CD4-positive, alpha-beta T cell treated with Interleukin-17A for 4 hours (primary cell): ENCODE measurements at regions not wholly inside any gene's neighbourhood (a gene's known extent, or its start where the extent isn't known, plus 50 kb on each side); places are given as distances from the start of the nearest gene placed in this dataset.

Experiments used
- DNase-seq: peaks from one replicate; pipeline ENCODE4 v3.0.0-alpha.2; 2020; ENCODE audit warnings: mixed read lengths

DNA sequence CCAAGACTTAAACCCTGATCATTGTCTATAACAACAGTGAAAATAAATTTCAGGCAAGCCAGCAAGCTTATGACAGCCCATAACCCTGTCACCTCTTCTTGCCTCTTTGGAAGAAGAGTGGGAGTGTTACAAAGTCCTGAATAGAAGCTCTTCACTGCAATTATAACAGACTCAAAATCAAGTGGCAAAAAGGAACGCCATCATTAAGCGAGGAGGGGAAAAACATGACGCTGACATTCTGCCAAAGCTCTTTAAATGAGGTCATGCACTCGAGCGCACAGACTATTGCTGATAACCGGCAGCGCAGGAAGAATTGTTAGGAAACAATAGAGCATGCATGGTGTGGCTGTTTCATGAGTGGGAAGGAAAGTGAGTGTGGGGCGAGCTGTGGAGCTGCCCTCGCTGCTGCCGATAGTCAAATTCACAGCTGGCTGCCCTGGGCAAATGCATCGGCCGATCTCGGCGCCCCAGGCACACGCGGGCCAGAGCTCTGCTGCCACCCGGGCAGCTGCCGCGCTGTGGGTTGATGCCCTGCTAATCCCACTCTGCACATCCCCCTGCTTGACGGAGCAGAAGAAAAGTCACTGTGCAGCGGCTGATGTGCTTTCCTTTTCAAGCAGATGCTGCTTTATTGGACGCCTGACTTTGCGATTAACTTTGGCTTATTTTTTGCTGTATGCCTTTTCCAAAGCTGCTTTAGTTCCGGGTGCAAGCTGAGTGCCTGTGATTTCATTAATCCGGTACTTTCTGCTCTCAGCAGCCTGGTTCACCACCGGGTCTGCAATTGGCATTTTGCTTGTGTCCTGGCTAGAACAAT, 102.4 kb upstream of the ST6GALNAC5 start:
- no peak for DNase-seq

DNA sequence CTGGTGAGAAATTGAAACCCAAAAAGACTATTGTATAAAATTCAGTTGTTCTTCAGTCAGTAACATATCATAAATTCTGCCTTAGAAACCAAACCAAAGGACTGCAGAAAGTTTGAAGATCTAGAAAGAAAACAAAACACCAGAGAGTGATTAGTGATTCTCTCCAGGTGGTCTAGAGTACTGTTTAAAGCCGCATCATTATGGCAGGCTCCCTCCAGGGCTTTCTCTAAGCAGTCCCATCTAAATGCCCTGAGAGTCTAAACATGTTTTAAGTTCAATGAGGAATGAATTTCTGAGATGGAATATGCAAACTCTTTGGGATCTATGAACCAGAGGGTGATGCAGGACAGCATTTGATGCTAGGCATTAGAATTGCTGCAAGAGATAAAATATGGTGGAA, 100.9 kb upstream of the ST6GALNAC5 start:
- DNase-seq = no peak

DNA sequence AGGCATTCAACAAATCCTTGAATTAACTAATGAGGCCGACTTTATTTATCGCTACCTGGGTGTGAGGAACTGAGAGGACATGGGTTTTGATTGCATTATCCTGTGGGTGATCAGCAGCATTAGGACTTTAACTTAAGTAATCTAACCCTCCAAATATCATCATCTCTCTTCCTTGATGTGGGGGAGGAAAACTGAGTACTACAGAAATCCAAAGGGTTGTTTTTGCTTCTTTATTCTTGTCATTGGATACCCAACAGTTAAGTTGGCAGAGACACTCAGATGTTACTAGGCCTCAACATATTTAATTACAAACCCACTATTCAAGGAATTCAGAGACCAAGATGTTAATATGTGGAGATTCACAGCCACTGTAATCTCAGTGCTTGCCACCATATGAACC, 97.4 kb upstream of the ST6GALNAC5 start:
- no peak for DNase-seq

DNA sequence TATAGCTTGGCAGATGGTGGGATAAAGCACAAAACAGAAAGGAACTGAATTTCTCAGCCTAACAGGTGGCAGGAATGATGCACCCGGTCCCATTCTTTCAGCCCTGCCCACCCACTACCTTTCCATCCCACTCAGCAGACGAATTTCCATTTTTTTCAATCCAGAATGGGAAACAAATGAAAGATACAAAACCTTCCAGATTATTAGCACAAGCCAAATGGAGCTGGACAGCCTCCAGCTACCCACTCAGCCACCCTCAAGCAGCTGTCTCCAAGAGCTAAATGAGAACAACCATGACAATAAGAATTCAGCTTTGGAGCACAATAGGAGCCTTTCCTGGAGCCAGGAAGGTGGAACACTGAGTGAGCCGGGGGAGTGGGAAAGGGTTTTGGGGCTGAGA, 96.3 kb upstream of the ST6GALNAC5 start:
- no peak for DNase-seq

DNA sequence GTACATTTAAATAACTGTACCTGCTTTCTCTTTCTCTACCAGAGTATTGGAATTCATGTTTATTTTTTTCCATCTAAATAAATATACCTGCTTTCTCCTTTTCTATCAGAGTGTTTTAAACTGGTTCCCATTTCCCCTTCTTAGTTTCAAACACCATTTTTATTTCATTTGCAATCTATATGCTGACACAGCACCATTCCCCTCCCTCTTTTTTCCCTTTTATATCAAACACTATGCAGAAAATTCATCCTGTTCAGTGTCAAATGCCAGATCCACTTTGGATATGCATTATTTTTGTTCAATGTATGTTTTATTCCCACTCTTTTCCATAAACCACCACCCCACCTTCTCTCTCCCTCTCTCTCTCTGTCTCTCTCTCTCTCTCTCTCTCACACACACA, 85.8 kb upstream of the ST6GALNAC5 start:
- no peak for DNase-seq

DNA sequence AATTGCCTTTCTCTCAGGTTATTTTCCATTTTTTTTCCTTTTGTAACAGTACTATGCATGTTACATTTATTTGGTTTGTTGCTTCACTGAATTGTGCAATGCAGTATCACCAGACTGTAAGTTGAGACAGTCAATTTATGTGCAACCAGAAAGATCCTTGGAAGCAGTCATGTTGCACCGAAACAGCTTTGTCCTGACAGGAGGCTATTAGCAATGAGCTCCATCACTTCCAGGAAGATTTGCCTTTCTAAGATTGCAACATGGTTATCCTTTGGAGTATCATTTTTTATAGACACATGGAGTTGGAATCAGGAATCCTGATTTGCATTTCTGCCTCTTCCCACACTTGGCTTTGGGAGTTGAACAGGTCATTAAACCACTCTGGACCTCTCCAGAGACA, 84.5 kb upstream of the ST6GALNAC5 start:
- no peak for DNase-seq

DNA sequence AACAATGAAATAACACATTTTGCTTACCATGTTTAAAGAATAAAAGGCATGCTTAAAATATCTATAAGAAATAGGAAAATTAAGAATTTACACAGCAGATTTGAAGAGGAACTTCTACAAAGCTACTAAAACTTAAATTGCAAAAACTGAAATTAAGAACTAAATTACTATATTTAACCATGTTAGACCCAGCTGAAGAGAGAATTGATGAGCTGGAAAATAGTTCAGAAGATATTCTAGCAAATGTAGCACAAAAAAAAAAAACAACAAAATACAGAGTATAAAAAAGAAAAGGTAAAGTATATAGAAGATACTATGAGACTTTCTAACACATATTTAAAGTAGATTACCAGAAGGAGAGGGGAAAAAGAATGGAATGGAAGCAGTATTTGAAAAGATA, 82.8 kb upstream of the ST6GALNAC5 start:
- no peak for DNase-seq

DNA sequence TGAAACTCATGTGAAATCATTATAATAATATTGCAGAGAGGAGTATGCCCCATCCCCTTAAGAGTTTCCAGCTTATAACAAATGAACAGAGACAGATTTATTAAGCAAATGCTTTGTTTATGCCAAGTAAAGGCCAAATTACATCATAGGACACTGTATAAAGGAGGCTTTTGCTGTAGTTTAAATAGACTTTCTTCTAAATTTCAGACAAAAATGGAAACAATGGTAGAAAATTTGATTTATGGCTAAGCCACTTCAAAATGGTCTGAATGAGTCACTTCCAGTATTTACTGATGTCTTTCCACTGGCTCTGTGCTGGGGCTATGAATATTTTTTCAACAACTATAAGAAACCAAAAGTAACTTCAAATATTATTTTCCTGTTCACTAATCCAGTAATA, 81.1 kb upstream of the ST6GALNAC5 start:
- no peak for DNase-seq

DNA sequence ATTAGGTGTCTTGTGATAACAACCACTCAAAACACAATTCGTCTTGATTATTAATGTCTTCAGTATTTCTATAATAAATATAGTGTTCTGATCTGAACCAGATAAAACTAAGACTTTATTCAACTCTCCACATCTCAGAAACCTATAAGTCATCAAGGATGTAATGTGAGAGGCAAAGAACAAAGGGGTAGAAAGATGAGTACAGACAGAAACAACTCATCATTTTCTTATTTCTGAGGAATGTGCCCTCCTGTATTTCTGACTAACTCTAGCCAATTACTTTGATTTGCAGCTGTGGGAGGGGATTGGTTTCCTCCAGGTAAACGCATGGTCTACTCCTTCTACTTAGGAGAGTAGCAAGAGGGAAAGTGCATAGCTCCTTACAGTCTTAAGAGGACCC, 73.7 kb upstream of the ST6GALNAC5 start:
- DNase-seq = no peak

DNA sequence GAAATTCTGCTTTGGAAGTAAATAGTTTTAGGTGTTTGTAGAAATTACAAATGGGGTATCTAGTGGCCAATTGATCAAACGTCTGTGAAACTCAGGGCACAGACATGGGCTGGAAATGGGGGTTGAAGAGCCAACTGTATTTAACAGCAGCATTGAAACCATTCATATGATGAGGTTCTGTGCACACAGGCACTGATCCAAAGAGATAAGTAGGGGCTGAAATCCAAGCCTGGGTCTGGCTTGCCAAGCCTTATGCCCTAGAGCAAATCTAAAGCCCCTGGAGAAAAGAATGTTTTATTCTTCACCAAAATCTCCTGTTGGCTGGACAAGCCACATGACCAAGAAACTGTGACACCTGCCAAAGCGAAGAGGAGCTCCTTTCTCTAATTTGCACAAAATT, 67.6 kb upstream of the ST6GALNAC5 start:
- no peak for DNase-seq

DNA sequence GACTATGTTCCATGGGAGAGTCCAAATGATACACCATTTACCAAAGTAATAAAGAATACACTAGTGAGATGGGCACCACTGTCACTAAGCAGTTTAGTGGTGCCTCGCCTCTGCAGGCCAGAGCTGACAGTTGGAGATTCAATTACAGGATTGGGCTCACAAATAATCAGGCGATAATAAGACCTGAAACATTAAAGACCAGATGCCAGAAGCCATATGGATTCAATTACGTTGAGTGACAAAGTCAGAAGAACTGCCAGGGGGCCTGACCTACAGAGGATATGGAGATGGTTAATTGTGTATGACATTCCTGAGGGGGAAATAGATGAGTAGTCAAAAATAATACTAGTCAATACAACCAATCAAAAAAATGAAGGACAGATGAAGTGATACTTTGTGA, 65.2 kb upstream of the ST6GALNAC5 start:
- DNase-seq = no peak

DNA sequence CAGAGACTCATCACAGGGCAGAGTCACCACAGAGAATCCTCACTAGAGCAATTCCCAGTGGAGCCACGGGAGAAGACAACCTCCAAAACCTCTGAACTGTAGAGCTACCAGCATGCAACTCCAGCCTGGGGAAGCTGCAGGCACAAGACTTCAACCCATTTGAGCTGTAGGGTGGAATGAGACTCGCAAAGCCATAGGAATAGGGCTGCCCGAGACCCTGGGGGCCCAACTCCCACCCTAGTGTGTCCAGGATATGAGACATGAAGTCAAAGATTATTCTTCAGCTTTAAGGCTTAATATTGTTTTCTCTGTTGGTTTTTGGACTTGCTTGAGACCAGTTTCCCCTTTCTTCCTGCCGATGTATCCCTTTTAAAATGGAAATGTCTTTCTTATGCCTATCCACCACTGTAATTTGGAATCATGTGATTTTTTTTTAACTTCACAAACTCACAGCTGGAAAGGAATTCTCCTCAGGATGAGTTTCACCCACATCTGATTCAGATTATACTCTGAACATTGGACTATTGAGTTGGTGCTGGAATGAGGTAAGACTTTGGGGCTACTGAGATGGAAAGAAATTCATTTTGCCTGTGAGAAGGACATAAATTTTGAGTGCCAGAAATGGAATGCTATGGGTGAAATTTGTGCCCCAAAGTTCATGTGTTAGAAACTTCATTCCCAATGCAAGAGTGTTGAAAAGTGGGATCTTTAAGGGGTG, 59.6 kb upstream of the ST6GALNAC5 start:
- no peak for DNase-seq
